Bone marrow (tissue), 2 donors: ENCODE measurements at regions not wholly inside any gene's neighbourhood (a gene's known extent, or its start where the extent isn't known, plus 50 kb on each side); places are given as distances from the start of the nearest gene placed in this dataset.

Experiments used
- DNase-seq, 2 donors: peaks; one replicate each; lab custom pipeline; 2025; lab: John Stamatoyannopoulos, UW

GRCh38 chr16:54677308-54677950 lies 253.2 kb upstream of the IRX5 start:
- no peak for DNase-seq

GRCh38 chr16:54673313-54673712 lies 257.4 kb upstream of the IRX5 start:
- no peak for DNase-seq

GRCh38 chr16:54672500-54672899 lies 258.2 kb upstream of the IRX5 start:
- DNase-seq: no peak

- DNase-seq: no peak
Observed at GRCh38 chr16:54657709-54658102, 273.0 kb upstream of the IRX5 start.

GRCh38 chr16:54657058-54657708 lies 273.5 kb upstream of the IRX5 start:
- no peak for DNase-seq

- no peak for DNase-seq
Observed at GRCh38 chr16:54655121-54655590, 275.5 kb upstream of the IRX5 start.

- DNase-seq: no peak
Observed at GRCh38 chr16:54654429-54654828, 276.2 kb upstream of the IRX5 start.

- DNase-seq: no peak
Observed at GRCh38 chr16:54652201-54652770, 278.4 kb upstream of the IRX5 start.

GRCh38 chr16:54651440-54652195 lies 279.0 kb upstream of the IRX5 start:
- no peak for DNase-seq

GRCh38 chr16:54649876-54650275 lies 280.8 kb upstream of the IRX5 start:
- DNase-seq: no peak

GRCh38 chr16:54648575-54648974 lies 282.1 kb upstream of the IRX5 start:
- no peak for DNase-seq

- DNase-seq: no peak
Observed at GRCh38 chr16:54647725-54648221, 282.9 kb upstream of the IRX5 start.

- DNase-seq: no peak
Observed at GRCh38 chr16:54647216-54647615, 283.4 kb upstream of the IRX5 start.

GRCh38 chr16:54645345-54645744 lies 285.3 kb upstream of the IRX5 start:
- DNase-seq: no peak

- no peak for DNase-seq
Observed at GRCh38 chr16:54636221-54636793, 294.4 kb upstream of the IRX5 start.

GRCh38 chr16:54633943-54634362 lies 296.7 kb upstream of the IRX5 start:
- no peak for DNase-seq

GRCh38 chr16:54632322-54633220 lies 298.1 kb upstream of the IRX5 start:
- DNase-seq: no peak

GRCh38 chr16:54631782-54632181 lies 298.9 kb upstream of the IRX5 start:
- DNase-seq: no peak

GRCh38 chr16:54630284-54630967 lies 300.2 kb upstream of the IRX5 start:
- no peak for DNase-seq

- no peak for DNase-seq
Observed at GRCh38 chr16:54628796-54629625, 301.7 kb upstream of the IRX5 start.
